ENCODE measurements at regions not wholly inside any gene's neighbourhood (a gene's known extent, or its start where the extent isn't known, plus 50 kb on each side); places are given as distances from the start of the nearest gene placed in this dataset.

- no peak for TF ChIP-seq CTCF (IDR thresholded peaks at IDR 0.05 in 8 of 11, conservative IDR thresholded peaks at IDR 0.05 in 3 of 11)
- TF ChIP-seq POLR2A (IDR thresholded peaks at IDR 0.05) = no peak
- TF ChIP-seq POLR2AphosphoS5 (IDR thresholded peaks at IDR 0.05) = no peak
Observed at GRCh38 chr4:181845617-181846016, 397.6 kb upstream of the TENM3 start.
